ENCODE measurements at regions not wholly inside any gene's neighbourhood (a gene's known extent, or its start where the extent isn't known, plus 50 kb on each side); places are given as distances from the start of the nearest gene placed in this dataset.
"Not testable (repeated sequence)": the region's sequence is repeated elsewhere in the genome, so short reads cannot be mapped to it uniquely, and the experiment has no call there.

DNA sequence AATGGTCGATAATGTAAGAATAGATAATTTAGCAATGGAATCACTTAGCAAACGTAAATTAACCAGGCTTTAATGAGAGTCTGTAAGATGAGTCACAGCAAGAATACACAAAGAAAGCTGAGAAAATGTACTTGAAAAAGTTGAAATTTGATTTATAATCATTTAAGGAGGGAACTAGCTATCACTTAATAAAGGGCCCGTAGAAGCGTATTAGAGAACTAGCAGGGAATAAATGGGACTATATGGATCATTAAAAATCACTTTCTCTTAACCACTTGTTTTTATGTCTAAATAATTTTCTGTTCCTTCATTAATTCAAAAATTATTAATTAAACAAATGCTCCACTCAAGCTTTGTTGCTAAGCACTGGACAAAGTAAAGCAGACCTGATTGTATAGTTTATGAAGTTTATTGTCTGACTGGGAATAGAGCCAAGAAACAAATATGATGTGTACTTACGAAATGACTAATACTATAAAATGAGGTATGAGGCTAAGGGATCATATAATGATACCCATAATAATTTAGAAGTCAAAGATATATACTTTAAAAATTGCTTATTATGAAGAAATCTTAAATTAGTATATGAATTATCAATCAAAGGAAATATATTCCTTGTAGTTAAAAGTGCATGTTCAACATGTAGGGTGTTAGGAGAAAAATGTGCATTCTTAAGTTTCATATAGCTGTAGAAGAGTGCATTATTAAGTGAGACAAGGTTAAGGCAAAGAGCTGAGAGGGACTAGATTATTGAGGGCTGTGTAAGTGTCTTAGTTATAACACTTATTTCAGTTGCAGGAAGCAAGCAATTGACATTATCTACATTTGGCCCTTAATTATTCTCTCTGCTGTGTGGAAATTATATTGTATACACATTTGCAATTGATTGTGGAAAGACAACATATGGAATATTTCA lies 196.8 kb downstream of the PRDM9 start:
- no peak for DNase-seq (ENCODE audit: low read depth)
- no peak overlapping the region for H3K4me3 ChIP-seq (ENCODE audit: low read depth, low read length)

DNA sequence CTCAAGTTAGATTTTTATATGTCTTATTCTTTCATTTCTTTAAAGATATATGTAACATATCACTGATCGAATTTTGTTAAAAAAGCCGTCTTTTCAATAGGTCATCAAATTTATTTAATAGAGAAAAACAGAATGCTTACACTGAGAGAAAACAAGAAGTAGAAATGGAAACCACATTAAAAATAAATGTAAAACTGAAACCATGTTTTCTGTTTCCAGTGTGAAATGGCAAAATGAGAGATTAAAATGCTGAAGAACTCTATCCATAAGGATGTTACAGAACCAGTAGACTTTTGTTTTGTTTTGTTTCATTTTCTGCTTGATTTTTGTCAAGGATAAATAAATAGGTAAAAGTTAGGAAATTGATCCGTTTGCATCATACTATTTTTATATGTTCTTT lies 210.1 kb downstream of the PRDM9 start:
- H3K4me3 ChIP-seq (ENCODE audit: low read depth, low read length): no peak overlapping the region
- no peak for DNase-seq (ENCODE audit: low read depth)

DNA sequence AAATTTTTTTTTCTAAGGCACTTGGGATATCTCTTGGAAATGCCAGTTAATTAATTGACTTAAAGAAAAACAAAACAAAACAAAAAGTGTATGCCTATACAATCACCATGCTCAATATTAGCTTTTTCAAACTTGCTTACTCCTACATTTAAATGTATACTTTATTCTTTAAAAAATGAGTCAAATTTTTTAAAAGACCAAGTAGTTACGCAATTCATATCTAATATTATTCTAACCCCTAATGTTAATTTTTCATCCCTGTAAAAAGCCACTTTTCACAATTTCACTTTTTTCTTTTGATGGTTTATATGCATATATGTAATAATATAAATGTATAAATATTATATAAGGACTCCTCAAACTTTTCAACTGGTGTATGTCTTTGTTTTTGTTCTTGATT lies 211.2 kb downstream of the PRDM9 start:
- no peak for DNase-seq (ENCODE audit: low read depth)
- no peak overlapping the region for H3K4me3 ChIP-seq (ENCODE audit: low read depth, low read length)

GRCh38 chr5:23721336-23721735 lies 213.9 kb downstream of the PRDM9 start:
- no peak overlapping the region for H3K4me3 ChIP-seq (ENCODE audit: low read depth, low read length)
- no peak for DNase-seq (ENCODE audit: low read depth)

GRCh38 chr5:23727271-23727670 lies 219.9 kb downstream of the PRDM9 start:
- H3K4me3 ChIP-seq (ENCODE audit: low read depth, low read length): no peak overlapping the region
- no peak for DNase-seq (ENCODE audit: low read depth)

GRCh38 chr5:23730023-23730422 lies 222.6 kb downstream of the PRDM9 start:
- H3K4me3 ChIP-seq (ENCODE audit: low read depth, low read length): no peak overlapping the region
- no peak for DNase-seq (ENCODE audit: low read depth)

- no peak overlapping the region for H3K4me3 ChIP-seq (ENCODE audit: low read depth, low read length)
- no peak for DNase-seq (ENCODE audit: low read depth)
Observed at GRCh38 chr5:23740029-23740428, 232.6 kb downstream of the PRDM9 start.

- DNase-seq (ENCODE audit: low read depth): no peak
- no peak overlapping the region for H3K4me3 ChIP-seq (ENCODE audit: low read depth, low read length)
Observed at GRCh38 chr5:23742701-23743100, 235.3 kb downstream of the PRDM9 start.

- no peak overlapping the region for H3K4me3 ChIP-seq (ENCODE audit: low read depth, low read length)
- DNase-seq (ENCODE audit: low read depth): no peak
Observed at GRCh38 chr5:23755906-23756305, 248.5 kb downstream of the PRDM9 start.

DNA sequence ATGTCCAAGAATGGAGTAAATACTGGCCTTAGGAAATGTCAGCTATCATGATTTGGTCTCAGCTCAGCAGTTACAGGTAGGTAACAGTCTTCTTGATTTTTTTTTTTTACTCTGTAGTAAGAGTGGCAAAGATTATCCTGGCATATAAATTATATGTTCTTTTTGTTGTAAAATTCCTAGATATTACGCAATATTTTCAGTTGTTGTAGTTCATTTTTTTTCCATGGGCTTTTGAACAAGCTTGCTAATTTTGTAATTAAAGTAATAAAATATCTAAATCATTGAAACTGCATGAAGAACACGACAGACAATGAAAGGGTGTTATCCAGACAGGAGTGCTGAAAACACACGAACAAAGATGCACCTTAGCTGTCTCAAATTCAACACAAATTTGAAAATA lies 249.4 kb downstream of the PRDM9 start:
- DNase-seq (ENCODE audit: low read depth): no peak
- H3K4me3 ChIP-seq (ENCODE audit: low read depth, low read length): no peak overlapping the region

GRCh38 chr5:23763170-23763569 lies 255.8 kb downstream of the PRDM9 start:
- no peak for DNase-seq (ENCODE audit: low read depth)
- no peak overlapping the region for H3K4me3 ChIP-seq (ENCODE audit: low read depth, low read length)

- H3K4me3 ChIP-seq (ENCODE audit: low read depth, low read length): no peak overlapping the region
- no peak for DNase-seq (ENCODE audit: low read depth)
Observed at GRCh38 chr5:23776684-23777083, 269.3 kb downstream of the PRDM9 start.

- DNase-seq (ENCODE audit: low read depth); H3K4me3 ChIP-seq (ENCODE audit: low read depth, low read length): not testable (repeated sequence)
Observed at GRCh38 chr5:23800307-23800706, 292.9 kb downstream of the PRDM9 start.

DNA sequence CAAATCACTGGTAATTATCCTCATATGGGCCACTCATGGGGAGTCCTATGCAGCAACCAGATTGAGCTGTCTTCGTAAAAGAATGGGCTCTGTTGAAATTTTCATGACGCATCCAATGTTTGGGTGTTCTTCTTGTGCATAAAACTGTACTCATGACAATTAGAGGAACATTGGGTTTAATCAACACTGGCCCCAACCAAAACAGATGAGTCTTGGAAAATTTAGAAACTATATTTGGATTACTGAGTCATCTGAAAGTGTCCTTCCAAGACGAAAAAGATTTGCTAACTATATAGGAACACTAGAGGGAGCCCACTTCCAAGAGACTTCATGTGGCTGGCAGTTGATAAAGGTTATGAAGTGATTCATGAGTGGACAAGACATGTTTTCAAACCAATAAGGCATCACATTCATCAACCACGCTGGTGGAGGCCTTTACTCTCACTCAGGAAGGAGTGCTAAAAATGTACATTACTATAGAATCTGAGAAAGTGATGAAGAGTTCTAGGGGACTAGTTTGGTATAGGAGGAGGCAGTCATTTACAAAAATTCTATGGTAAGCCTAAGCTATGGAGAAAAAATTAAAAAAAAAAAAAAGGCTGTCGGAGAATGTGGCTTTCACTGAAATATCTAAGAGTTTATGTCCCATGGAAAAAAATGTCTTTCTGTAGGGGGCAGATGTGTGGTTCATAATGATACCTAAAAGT lies 313.5 kb downstream of the PRDM9 start:
- H3K4me3 ChIP-seq (ENCODE audit: low read depth, low read length): no peak overlapping the region
- DNase-seq (ENCODE audit: low read depth): no peak

DNA sequence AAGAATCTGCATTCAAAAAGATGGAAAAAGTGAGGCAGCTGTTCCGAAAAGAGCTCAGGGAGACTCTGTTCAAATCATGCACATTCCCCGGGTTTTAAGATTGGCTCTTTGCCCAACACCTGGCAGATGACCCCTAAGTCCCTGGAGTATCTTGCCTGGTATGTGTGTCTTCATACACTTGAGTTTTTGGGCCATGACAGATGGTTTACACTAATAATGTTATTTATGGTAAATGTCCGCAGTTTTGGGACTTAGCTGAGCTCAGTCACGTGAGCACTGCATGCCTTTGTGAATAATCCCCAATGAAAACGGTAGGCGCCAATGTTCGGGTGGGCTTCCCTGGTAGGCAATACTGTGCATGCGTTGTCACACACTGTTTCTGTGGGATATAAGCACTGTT lies 316.1 kb downstream of the PRDM9 start:
- no peak overlapping the region for H3K4me3 ChIP-seq (ENCODE audit: low read depth, low read length)
- DNase-seq (ENCODE audit: low read depth): no peak

DNA sequence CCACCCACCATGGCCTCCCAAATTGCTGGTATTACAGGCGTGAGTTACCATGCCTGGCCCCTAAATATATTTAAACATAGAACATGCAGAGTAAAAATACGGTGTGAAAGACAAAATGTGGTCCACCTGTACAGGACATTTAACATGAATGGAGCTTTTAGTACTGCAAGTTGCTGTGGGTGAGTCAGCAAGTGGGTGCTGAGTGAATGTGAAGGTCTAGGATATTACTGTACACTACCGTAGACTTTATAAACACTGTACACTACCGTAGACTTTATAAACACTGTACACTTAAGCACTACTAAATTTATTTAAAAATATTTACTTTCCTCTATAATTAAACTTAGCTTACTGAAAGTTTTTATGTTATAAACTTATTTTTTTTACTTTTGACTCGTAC lies 317.8 kb downstream of the PRDM9 start:
- DNase-seq (ENCODE audit: low read depth): no peak

DNA sequence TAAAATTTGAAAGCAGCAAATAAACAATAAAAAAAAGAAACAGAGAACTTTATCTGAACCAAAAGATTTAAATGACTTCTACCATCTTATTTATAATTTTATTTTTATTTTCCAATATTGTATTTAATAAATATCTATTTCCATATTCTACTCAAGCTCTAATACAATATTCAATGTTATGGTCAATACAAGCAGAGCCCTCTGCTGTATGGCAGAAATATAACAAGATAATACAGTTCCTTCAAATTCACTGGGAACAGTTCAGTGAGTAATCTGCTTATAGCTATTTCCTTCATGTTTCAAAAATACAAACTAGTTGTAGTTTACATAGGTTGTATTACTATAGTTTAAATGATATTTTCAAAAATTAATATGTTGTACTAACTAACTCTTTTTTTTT lies 332.7 kb downstream of the PRDM9 start:
- DNase-seq (ENCODE audit: low read depth): no peak
- no peak overlapping the region for H3K4me3 ChIP-seq (ENCODE audit: low read depth, low read length)

More for the DNA sequence above, 317.8 kb downstream of the PRDM9 start:
- no peak overlapping the region for H3K4me3 ChIP-seq (ENCODE audit: low read depth, low read length)

DNA sequence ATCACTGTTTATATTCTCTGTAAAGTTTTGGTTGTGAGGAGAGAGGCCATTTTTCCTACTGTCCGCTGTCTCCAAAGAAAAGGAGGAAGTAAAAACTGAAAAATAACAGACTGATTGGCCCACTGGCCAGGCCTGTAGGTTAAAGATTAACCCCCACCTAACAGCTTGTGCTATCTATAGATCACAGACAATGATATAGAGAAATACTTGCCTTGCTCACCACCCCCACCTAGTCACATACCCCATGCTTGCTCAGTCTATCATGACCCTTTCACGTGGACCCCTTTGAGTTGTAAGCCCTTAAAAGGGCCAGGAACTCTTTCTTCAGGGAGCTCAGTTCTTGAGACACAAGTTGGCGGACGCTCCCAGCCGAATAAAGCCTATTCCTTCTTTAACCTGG lies 357.4 kb downstream of the PRDM9 start:
- no peak for DNase-seq (ENCODE audit: low read depth)
- no peak overlapping the region for H3K4me3 ChIP-seq (ENCODE audit: low read depth, low read length)

- H3K4me3 ChIP-seq (ENCODE audit: low read depth, low read length): no peak overlapping the region
Observed at GRCh38 chr5:23877847-23878246, 370.4 kb downstream of the PRDM9 start.

GRCh38 chr5:23884405-23885031 lies 377.1 kb downstream of the PRDM9 start:
- DNase-seq (ENCODE audit: low read depth): no peak
- no peak overlapping the region for H3K4me3 ChIP-seq (ENCODE audit: low read depth, low read length)

More at GRCh38 chr5:23877847-23878246, 370.4 kb downstream of the PRDM9 start:
- no peak for DNase-seq (ENCODE audit: low read depth)
